Astrocyte of the spinal cord (primary cell): ENCODE measurements at regions not wholly inside any gene's neighbourhood (a gene's known extent, or its start where the extent isn't known, plus 50 kb on each side); places are given as distances from the start of the nearest gene placed in this dataset.

Experiments
- DNase-seq: peaks from one replicate; pipeline ENCODE4 v3.0.0; 2011; ENCODE audit warnings: low read depth, low spot score
- H3K4me3 ChIP-seq: 2 replicates; pipeline ENCODE4 v1.5.1; 2011; ENCODE audit warnings: low read depth, mild to moderate bottlenecking, low read length, moderate library complexity
- CTCF ChIP-seq: IDR thresholded peaks from 2 replicates; pipeline ENCODE4 v1.5.1; 2012; ENCODE audit warnings: low read depth, mild to moderate bottlenecking, low read length, inconsistent platforms
- in situ Hi-C: cut with HindIII; loops from 2 replicates; pipeline ENCODE4 v1.10.0; 2017; ENCODE audit warnings: low sequenced_read_pairs

GRCh38 chr2:224162122-224162521 lies 123.0 kb upstream of the SERPINE2 start:
- H3K4me3 ChIP-seq: no peak overlapping the region
- no peak for TF ChIP-seq CTCF
- peak; percentile 84 for DNase-seq
- in situ Hi-C loops: no loop called here

DNA sequence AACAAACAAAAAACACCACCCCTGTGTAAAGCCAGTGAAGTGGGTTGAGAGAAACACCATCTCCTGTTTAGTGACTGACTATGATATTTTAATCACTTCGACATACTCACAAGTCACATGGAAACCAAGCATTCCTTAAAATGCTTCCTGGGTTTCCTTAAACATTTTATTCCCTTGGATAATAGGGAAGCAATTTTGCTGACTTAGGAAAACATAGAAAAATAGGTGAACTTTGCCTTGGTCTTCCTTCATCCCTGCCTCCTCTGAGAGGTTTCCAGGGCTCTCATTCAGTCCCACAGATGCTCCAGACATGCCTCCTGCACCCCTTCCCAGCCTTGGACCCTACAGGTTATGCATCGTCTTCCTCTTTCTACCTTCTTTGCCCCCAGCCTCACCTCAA lies 122.6 kb upstream of the SERPINE2 start:
- DNase-seq: no peak
- in situ Hi-C loops: no loop called here
- H3K4me3 ChIP-seq: no peak overlapping the region
- TF ChIP-seq CTCF: no peak

DNA sequence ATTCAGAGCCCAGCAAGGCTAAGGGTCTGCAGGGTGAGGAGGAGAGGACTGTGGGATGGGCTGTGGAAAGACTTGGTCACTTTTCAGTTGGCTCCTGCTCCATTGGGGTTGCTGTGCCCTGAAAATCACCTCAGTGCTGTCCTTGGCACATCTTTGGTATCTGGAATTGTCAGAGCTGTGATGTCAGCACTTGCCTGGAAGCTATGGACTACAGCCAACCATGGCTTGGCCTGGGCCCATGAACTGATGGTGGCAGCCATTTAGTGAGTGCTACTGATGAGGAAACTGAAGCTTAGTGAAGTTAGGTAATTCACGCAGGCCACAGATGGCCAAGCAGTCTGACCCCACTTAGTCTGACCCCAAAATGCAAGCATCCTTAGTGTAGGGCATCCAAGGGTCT lies 121.8 kb upstream of the SERPINE2 start:
- TF ChIP-seq CTCF: no peak
- H3K4me3 ChIP-seq: no peak overlapping the region
- in situ Hi-C loops: no loop called here
- peak; percentile 68 for DNase-seq

- TF ChIP-seq CTCF: no peak
- H3K4me3 ChIP-seq: no peak overlapping the region
- DNase-seq: no peak
- in situ Hi-C loops: no loop called here
Observed at GRCh38 chr2:224159345-224159928, 120.4 kb upstream of the SERPINE2 start.

GRCh38 chr2:224158831-224159230 lies 119.7 kb upstream of the SERPINE2 start:
- TF ChIP-seq CTCF: no peak
- no peak for DNase-seq
- no peak overlapping the region for H3K4me3 ChIP-seq
- in situ Hi-C loops: no loop called here

DNA sequence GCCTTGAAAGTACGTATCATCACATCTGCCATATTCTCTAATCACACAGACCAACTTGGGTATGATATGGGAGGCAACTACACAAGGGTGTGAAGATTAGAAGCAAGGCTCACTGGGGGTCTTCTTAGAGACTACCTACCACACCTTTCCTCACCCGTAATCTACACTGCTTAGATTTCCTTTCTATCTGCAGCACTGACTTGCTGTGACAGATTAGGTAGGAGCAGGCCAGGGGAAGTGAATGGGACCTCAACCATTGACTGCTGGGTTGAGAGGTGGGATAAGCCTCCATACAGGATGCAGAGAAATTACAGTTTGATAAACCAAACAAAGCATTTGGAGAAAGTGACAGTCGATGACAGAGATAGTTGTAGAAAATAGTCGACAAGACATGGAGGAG lies 119.0 kb upstream of the SERPINE2 start:
- in situ Hi-C loops: no loop called here
- H3K4me3 ChIP-seq: no peak overlapping the region
- no peak for TF ChIP-seq CTCF
- DNase-seq: no peak

DNA sequence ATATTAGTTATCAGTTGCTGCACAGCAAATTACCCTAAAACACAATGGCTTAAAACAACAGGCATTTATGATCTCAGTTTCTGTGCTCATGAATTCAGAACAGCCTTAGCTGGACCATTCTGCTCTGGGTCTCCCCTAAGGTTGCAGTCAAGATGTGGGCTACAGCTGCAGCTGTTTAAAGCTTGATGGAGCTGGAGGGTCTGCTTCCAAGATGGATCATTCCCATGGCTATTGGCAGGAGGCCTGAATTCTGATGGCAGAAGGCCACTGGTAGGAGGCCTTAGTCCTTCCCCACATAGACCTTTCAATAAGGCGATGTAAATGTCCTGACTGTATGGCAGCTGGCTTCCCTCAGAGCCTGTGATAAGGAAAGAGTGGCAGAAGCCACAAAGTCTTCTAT lies 118.6 kb upstream of the SERPINE2 start:
- TF ChIP-seq CTCF: no peak
- H3K4me3 ChIP-seq: no peak overlapping the region
- in situ Hi-C loops: no loop called here
- no peak for DNase-seq
